Cardiac muscle cell (in vitro differentiated cells and primary cell): ENCODE measurements at regions not wholly inside any gene's neighbourhood (a gene's known extent, or its start where the extent isn't known, plus 50 kb on each side); places are given as distances from the start of the nearest gene placed in this dataset.

Source experiments
- DNase-seq, 2 donors: peaks; one replicate each; pipeline versions ENCODE4 v3.0.0 to v3.0.0-alpha.2; 2010 to 2017; ENCODE audit warnings: low read depth in 1 of 2, low spot score in 1 of 2
- H3K27ac ChIP-seq: fragments of 200-600 bp; sonication (generic); 2 replicates; pipeline ENCODE4 v1.5.1; 2016
- H3K27me3 ChIP-seq: fragments of 200-600 bp; sonication (generic); 2 replicates; pipeline ENCODE4 v1.6.0; 2016; ENCODE audit warnings: control low read depth
- H3K36me3 ChIP-seq: fragments of 200-600 bp; sonication (generic); 2 replicates; pipeline ENCODE4 v1.5.1; 2016; ENCODE audit warnings: control low read depth
- H3K4me1 ChIP-seq: fragments of 200-600 bp; sonication (generic); 2 replicates; pipeline ENCODE4 v1.8.1; 2017; ENCODE audit warnings: low read depth, mild to moderate bottlenecking, mixed run types
- H3K4me3 ChIP-seq: fragments of 200-600 bp; sonication (generic); 2 replicates; pipeline ENCODE4 v1.5.1; 2016; ENCODE audit warnings: mild to moderate bottlenecking
- H3K9me3 ChIP-seq: fragments of 200-600 bp; sonication (generic); 2 replicates; pipeline ENCODE4 v1.5.1; 2017; ENCODE audit warnings: low read depth, mild to moderate bottlenecking, control low read depth
- TF ChIP-seq, protein P1 (sequence below): IDR thresholded peaks from 2 replicates; pipeline ENCODE4 v1.5.1; 2012; ENCODE audit warnings: low read depth, mild to moderate bottlenecking, low read length

DNA sequence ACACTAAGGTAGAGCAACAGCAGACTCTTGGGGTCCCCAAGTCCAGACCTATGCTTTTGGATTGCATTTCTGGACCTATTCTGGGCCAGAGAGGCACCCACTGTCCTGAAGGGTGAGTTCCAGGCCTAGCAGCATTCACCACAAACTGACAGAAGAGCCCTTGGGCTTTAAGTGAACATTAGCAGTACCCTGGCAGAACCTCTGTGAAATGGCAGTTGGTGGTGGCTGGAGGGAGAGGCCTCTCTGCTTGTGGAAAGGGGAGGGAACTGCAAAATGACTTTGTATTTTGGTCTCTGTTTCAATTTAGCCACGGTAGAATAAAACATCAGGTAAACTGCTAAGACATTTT lies 1211.9 kb downstream of the PCDH18 start:
- H3K9me3 ChIP-seq, result no peaks in the 10 kb centered on the region
- H3K4me1 ChIP-seq, result no peaks in the 10 kb centered on the region
- TF ChIP-seq, protein P1, sequence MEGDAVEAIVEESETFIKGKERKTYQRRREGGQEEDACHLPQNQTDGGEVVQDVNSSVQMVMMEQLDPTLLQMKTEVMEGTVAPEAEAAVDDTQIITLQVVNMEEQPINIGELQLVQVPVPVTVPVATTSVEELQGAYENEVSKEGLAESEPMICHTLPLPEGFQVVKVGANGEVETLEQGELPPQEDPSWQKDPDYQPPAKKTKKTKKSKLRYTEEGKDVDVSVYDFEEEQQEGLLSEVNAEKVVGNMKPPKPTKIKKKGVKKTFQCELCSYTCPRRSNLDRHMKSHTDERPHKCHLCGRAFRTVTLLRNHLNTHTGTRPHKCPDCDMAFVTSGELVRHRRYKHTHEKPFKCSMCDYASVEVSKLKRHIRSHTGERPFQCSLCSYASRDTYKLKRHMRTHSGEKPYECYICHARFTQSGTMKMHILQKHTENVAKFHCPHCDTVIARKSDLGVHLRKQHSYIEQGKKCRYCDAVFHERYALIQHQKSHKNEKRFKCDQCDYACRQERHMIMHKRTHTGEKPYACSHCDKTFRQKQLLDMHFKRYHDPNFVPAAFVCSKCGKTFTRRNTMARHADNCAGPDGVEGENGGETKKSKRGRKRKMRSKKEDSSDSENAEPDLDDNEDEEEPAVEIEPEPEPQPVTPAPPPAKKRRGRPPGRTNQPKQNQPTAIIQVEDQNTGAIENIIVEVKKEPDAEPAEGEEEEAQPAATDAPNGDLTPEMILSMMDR, result no peak
- no peak overlapping the region for H3K4me3 ChIP-seq
- no peaks in the 10 kb centered on the region for H3K27me3 ChIP-seq
- no peak overlapping the region for H3K27ac ChIP-seq
- H3K36me3 ChIP-seq, result no peaks in the 10 kb centered on the region
- no peak for DNase-seq

DNA sequence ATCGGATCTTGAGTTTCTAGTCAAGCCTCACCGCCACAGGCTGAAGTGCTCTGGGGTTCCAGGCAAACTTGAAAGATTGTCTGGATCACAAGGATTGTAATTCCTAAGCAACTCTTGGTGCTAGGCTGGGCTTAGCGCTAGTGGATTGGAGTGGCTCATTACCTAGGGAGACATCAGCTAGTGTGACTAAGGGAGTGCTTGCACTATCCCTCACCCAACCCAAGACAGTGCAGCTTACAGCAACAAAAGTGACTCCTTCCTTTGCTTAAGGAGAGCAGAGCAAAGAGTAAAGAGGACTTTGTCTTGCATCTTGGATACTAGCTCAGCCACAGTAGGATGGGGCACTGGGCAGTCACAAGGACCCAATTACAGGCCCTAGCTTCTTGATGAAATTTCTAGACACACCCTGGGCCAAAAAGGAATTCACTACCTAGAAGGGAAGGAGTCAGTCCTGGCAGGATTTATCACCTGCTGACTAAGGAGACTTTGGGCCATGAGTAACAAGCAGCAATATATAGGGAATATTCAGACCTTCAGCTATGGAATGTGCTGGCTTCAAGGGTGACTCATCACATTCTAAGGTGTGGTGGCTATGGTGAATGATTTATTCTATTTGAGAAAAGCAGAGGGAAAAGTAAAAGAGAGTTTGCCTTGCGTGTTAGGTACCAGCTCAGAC lies 1212.4 kb downstream of the PCDH18 start:
- no peak overlapping the region for H3K27ac ChIP-seq
- no peaks in the 10 kb centered on the region for H3K9me3 ChIP-seq
- no peaks in the 10 kb centered on the region for H3K27me3 ChIP-seq
- no peak overlapping the region for H3K4me3 ChIP-seq
- TF ChIP-seq, protein P1, result no peak
- H3K4me1 ChIP-seq, result no peaks in the 10 kb centered on the region
- no peaks in the 10 kb centered on the region for H3K36me3 ChIP-seq
- DNase-seq, result no peak

DNA sequence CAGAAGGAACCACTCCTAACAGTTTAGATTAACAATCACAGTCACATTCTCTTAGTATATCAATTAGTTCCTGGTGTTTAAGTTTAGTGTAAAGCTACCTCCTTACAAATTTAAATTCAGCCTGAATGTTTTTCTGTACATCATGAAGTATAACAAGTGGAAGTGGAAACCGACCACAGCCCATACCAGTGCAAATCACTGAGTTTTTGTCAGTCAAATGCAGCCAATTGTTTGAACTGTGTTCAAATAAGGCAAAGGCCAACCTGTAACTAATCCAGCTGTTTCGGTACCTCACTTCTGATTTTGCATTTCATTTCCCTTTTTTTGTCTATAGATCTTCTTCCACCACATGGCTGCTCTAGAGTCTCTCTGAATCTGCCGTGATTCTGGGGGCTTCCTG lies 1215.3 kb downstream of the PCDH18 start:
- no peaks in the 10 kb centered on the region for H3K36me3 ChIP-seq
- no peaks in the 10 kb centered on the region for H3K4me1 ChIP-seq
- no peak overlapping the region for H3K4me3 ChIP-seq
- H3K27me3 ChIP-seq, result no peaks in the 10 kb centered on the region
- no peak overlapping the region for H3K27ac ChIP-seq
- TF ChIP-seq, protein P1, result no peak
- DNase-seq, result no peak
- no peaks in the 10 kb centered on the region for H3K9me3 ChIP-seq

DNA sequence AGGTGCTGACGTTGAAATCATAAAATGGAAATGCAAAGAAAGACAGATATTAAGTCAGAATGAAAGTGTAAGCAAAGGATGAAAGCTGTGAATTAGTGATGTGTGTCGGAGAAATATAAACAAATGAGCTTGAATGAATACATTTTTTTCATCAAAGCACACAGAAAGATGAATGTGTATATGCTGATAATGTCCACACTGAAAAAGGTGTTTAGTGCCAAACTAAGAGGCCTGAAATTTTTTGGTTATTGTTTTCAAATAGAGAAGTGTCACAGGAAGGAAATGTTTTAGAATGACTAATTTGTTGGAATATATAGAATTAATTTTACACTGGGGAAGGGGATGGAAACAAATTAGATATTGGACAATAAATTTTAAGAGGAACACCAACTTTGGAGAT lies 1217.6 kb downstream of the PCDH18 start:
- Histone ChIP-seq H3K9me3 (no peaks in the 10 kb centered on the region), H3K36me3 (no peaks in the 10 kb centered on the region), H3K27ac (no peak overlapping the region), H3K4me1 (no peaks in the 10 kb centered on the region), H3K4me3 (no peak overlapping the region), H3K27me3 (no peaks in the 10 kb centered on the region)
- TF ChIP-seq, protein P1, result no peak
- no peak for DNase-seq

DNA sequence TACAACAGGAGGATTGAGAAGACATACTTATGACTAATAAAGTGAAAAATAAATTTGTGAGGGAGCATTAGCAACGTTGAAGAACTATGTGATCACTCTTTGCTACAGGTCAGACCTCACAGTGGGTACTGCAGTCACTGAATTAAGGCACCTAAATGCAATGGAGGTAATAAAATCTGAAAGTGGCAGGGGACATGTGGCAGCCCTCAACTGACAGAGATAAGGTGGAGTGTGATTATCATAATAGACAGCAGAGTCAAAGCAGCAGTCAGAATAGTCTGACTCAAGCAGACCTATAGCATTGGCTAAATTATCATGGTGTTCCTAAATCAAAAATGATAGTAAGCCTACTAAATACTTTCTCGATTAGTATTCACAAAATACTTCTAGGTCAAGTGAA lies 1220.5 kb downstream of the PCDH18 start:
- H3K27ac ChIP-seq, result no peak overlapping the region
- TF ChIP-seq, protein P1, result no peak
- H3K9me3 ChIP-seq, result no peaks in the 10 kb centered on the region
- H3K4me3 ChIP-seq, result no peak overlapping the region
- no peaks in the 10 kb centered on the region for H3K27me3 ChIP-seq
- H3K36me3 ChIP-seq, result no peaks in the 10 kb centered on the region
- no peaks in the 10 kb centered on the region for H3K4me1 ChIP-seq
- DNase-seq, result no peak
